ENCODE measurements at regions not wholly inside any gene's neighbourhood (a gene's known extent, or its start where the extent isn't known, plus 50 kb on each side); places are given as distances from the start of the nearest gene placed in this dataset.

DNA sequence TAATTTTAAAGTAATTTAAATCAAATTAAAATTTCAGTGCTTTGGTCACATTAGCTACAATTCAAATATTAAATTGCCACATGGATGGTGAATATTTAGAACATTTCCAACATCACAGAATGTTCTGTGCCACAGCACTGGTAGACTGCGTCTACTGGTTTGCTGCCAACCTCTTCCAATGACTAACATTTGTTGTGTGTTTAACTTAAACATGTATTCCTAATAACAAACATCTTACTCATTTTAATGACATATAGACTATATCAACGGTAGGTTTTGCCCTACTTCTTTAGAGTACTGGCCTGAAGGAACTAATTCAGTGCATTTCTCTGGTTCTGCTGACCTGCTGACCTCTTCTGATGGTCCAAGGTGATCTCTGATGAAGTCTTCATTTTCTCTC, 157.6 kb downstream of the DCK start:
- no peak overlapping the region for H3K4me3 ChIP-seq (ENCODE audit: low read length)
- no peak for TF ChIP-seq CTCF (conservative IDR thresholded peaks at IDR 0.05; ENCODE audit: low read length)
- no peak for DNase-seq (ENCODE audit: low read depth)

GRCh38 chr4:71156616-71157015, 163.2 kb downstream of the DCK start:
- no peak overlapping the region for H3K4me3 ChIP-seq (ENCODE audit: low read length)
- TF ChIP-seq CTCF (conservative IDR thresholded peaks at IDR 0.05; ENCODE audit: low read length) = no peak
- DNase-seq (ENCODE audit: low read depth) = peak; percentile 40

- DNase-seq (ENCODE audit: low read depth) = no peak
- no peak overlapping the region for H3K4me3 ChIP-seq (ENCODE audit: low read length)
- no peak for TF ChIP-seq CTCF (conservative IDR thresholded peaks at IDR 0.05; ENCODE audit: low read length)
Observed at GRCh38 chr4:71162386-71162785, 168.9 kb downstream of the DCK start.

- no peak for TF ChIP-seq CTCF (conservative IDR thresholded peaks at IDR 0.05; ENCODE audit: low read length)
- no peak for DNase-seq (ENCODE audit: low read depth)
- H3K4me3 ChIP-seq (ENCODE audit: low read length) = no peak overlapping the region
Observed at GRCh38 chr4:71163317-71163716, 169.9 kb downstream of the DCK start.

GRCh38 chr4:71167083-71167482, 171.7 kb upstream of the SLC4A4 start:
- TF ChIP-seq CTCF (conservative IDR thresholded peaks at IDR 0.05; ENCODE audit: low read length) = no peak
- no peak for DNase-seq (ENCODE audit: low read depth)
- no peak overlapping the region for H3K4me3 ChIP-seq (ENCODE audit: low read length)

DNA sequence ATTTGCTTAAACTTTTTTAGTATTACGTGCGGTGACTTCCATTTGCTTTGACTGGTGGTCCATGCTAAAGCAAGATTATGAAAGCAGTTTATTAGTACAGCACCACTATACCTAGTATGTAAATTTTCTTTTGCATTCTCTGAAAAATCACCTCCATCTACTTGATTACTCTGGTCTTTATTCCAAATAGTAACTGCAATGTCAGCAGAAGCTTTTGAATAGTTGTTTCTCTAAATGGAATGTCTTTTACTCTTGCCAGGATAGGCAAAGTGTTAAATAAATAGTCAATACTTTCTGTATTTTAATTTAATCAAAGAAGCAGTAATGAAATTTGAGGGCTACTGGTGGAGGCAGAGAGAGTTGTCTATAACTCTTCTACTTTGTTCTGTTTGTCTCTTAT, 167.2 kb upstream of the SLC4A4 start:
- no peak for TF ChIP-seq CTCF (conservative IDR thresholded peaks at IDR 0.05; ENCODE audit: low read length)
- H3K4me3 ChIP-seq (ENCODE audit: low read length) = no peak overlapping the region
- no peak for DNase-seq (ENCODE audit: low read depth)

GRCh38 chr4:71181332-71181731, 157.5 kb upstream of the SLC4A4 start:
- no peak for DNase-seq (ENCODE audit: low read depth)
- no peak overlapping the region for H3K4me3 ChIP-seq (ENCODE audit: low read length)
- TF ChIP-seq CTCF (conservative IDR thresholded peaks at IDR 0.05; ENCODE audit: low read length) = no peak

All from AG10803 (cell line).